Esophagus squamous epithelium (tissue), 4 donors: ENCODE measurements at regions not wholly inside any gene's neighbourhood (a gene's known extent, or its start where the extent isn't known, plus 50 kb on each side); places are given as distances from the start of the nearest gene placed in this dataset.

Experiments used
- CTCF ChIP-seq, 6 experiments: fragments of 450-650 bp in 4 of 6; fragments of 200-600 bp in 2 of 6; sonication (generic) in 2 of 6; IDR thresholded peaks; one replicate each; pipeline ENCODE4 v1.5.1; 2016 to 2019; ENCODE audit warnings: antibody characterized with exemption in 6 of 6, mild to moderate bottlenecking in 4 of 6, moderate library complexity in 4 of 6
- POLR2A ChIP-seq, 4 donors: fragments of 450-650 bp; IDR thresholded peaks; one replicate each; pipeline ENCODE4 v1.6.1; 2017; ENCODE audit warnings: antibody characterized with exemption in 4 of 4, mild to moderate bottlenecking in 4 of 4, moderate library complexity in 3 of 4

GRCh38 chr5:8953016-8953415, 592.9 kb downstream of the SEMA5A start:
- TF ChIP-seq CTCF (IDR thresholded peaks at IDR 0.05) = no peak
- TF ChIP-seq POLR2A (IDR thresholded peaks at IDR 0.05) = no peak
